Spleen (tissue), 11 donors: ENCODE measurements at regions not wholly inside any gene's neighbourhood (a gene's known extent, or its start where the extent isn't known, plus 50 kb on each side); places are given as distances from the start of the nearest gene placed in this dataset.

Experiments used
- DNase-seq: peaks from one replicate; pipeline ENCODE4 v3.0.0-alpha.2; 2020
- H3K27ac ChIP-seq, 8 donors: fragments of 200-600 bp; sonication (generic) in 7 of 8; 1 replicate in 4 of 8; 2 replicates in 4 of 8; pipeline versions ENCODE4 v1.5.0 to v1.8.0; 2016 to 2021; ENCODE audit warnings: inconsistent platforms in 4 of 8, mild to moderate bottlenecking in 4 of 8, moderate library complexity in 1 of 8
- H3K27me3 ChIP-seq, 7 donors: fragments of 200-600 bp; sonication (generic) in 6 of 7; replicated peaks in 1 of 7; 1 replicate in 4 of 7; 2 replicates in 3 of 7; pipeline versions ENCODE4 v1.5.0 to v1.8.0; 2016 to 2021; ENCODE audit warnings: inconsistent platforms in 3 of 7, mild to moderate bottlenecking in 1 of 7
- H3K36me3 ChIP-seq, 6 donors: fragments of 200-600 bp; sonication (generic) in 5 of 6; 1 replicate in 4 of 6; 2 replicates in 2 of 6; pipeline versions ENCODE4 v1.5.0 to v1.8.0; 2016 to 2021; ENCODE audit warnings: inconsistent platforms in 2 of 6
- H3K4me1 ChIP-seq, 6 donors: fragments of 200-600 bp; sonication (generic) in 5 of 6; 1 replicate in 3 of 6; 2 replicates in 3 of 6; pipeline versions ENCODE4 v1.5.0 to v1.8.0; 2016 to 2021; ENCODE audit warnings: inconsistent platforms in 3 of 6
- H3K4me3 ChIP-seq, 8 donors: fragments of 200-600 bp; sonication (generic) in 7 of 8; 1 replicate in 4 of 8; 2 replicates in 4 of 8; pipeline versions ENCODE4 v1.5.0 to v1.8.0; 2016 to 2021; ENCODE audit warnings: inconsistent platforms in 4 of 8, mild to moderate bottlenecking in 4 of 8, moderate library complexity in 2 of 8
- H3K9me3 ChIP-seq, 8 donors: fragments of 200-600 bp; sonication (generic) in 7 of 8; 1 replicate in 4 of 8; 2 replicates in 4 of 8; pipeline versions ENCODE4 v1.5.0 to v1.8.0; 2016 to 2021; ENCODE audit warnings: inconsistent platforms in 4 of 8
- CTCF ChIP-seq, 11 experiments: fragments of 200-600 bp in 7 of 11; fragments of 450-650 bp in 4 of 11; sonication (generic) in 4 of 11; IDR thresholded peaks in 8 of 11; conservative IDR thresholded peaks in 3 of 11; 1 replicate in 7 of 11; 2 replicates in 4 of 11; pipeline versions ENCODE4 v1.4.0 to v1.8.0; 2016 to 2021; ENCODE audit warnings: antibody characterized with exemption in 11 of 11, inconsistent platforms in 4 of 11, mild to moderate bottlenecking in 1 of 11
- POLR2A ChIP-seq, 3 donors: fragments of 450-650 bp; IDR thresholded peaks; one replicate each; pipeline ENCODE4 v1.5.1; 2017; ENCODE audit warnings: antibody characterized with exemption in 3 of 3, mild to moderate bottlenecking in 1 of 3
- POLR2AphosphoS5 ChIP-seq, 3 donors: sonication (generic); formaldehyde crosslinking; IDR thresholded peaks; one replicate each; pipeline ENCODE4 v1.5.1; 2017; ENCODE audit warnings: antibody characterized with exemption in 3 of 3
- whole genome bisulfite sequencing, 5 donors: extraction: QIAGEN DNeasy Blood & Tissue Kit in 3 of 5; methylation state at CpG; one replicate each; pipeline versions ENCODE4 v1.1.5 to v1.1.7; 2013 to 2018; 5-methylcytosine and 5-hydroxymethylcytosine counted together
- intact Hi-C: fragments of 100-400 bp; cut with DNase I; formaldehyde crosslinking; loops from one replicate; pipeline ENCODE4 v1.15.0; 2023; ENCODE audit warnings: low total_unique reads
- donor health status: healthy with polysubstance abuse.
- donor health status: DM: no; HTN: no; CAD: no; lungs with moderate emphysema.
- donor health status: DM: no; HTN: no; CAD: no.
- donor health status: Bipolar disorder and iron deficiency.
- donor health status: healthy.
- donor health status: DM: no; HTN: no; CAD: no.
- donor health status: DM: yes; HTN: yes; CAD: no.

DNA sequence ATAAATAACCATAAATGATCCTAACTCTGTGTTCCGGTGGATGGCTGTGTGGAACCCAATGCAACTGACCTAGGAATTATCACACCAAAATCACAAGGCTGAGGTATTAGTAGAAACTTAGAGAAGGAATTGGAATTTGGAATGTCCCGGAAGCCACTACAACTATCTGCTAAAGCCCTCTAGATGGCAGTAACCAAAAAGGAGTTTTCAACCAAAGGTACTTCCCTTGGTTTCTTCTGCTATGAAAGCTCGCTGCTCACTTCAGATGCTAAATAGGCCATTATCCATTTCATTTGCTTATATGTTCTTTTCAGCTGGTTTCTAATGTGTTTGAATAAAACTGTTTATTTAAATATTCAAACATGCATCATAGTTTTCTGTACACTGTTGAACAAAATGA lies 1589.1 kb upstream of the SPRY2 start:
- intact Hi-C loops: no loop called here
- no peaks in the 10 kb centered on the region for H3K36me3 ChIP-seq
- peaks cover 0 to 6% (median 0%) of the 10 kb centered on the region in 8 donors for H3K9me3 ChIP-seq
- H3K4me3 ChIP-seq: no peak overlapping the region
- WGBS, 5 donors: 38 to 56% (median 46%) methylated on average over 3 of the region's 3 CpGs
- H3K27me3 ChIP-seq: no peaks in the 10 kb centered on the region
- DNase-seq: no peak
- no peak overlapping the region for H3K27ac ChIP-seq
- TF ChIP-seq POLR2A (IDR thresholded peaks at IDR 0.05) (no peak), CTCF (IDR thresholded peaks at IDR 0.05 in 8 of 11, conservative IDR thresholded peaks at IDR 0.05 in 3 of 11) (no peak), POLR2AphosphoS5 (IDR thresholded peaks at IDR 0.05) (no peak)
- no peaks in the 10 kb centered on the region for H3K4me1 ChIP-seq

- Histone ChIP-seq H3K4me1 (no peaks in the 10 kb centered on the region), H3K27me3 (no peaks in the 10 kb centered on the region), H3K4me3 (no peak overlapping the region), H3K27ac (no peak overlapping the region), H3K9me3 (no peaks in the 10 kb centered on the region), H3K36me3 (no peaks in the 10 kb centered on the region)
- no peak for TF ChIP-seq POLR2AphosphoS5 (IDR thresholded peaks at IDR 0.05)
- TF ChIP-seq CTCF (IDR thresholded peaks at IDR 0.05 in 8 of 11, conservative IDR thresholded peaks at IDR 0.05 in 3 of 11): no peak
- no peak for TF ChIP-seq POLR2A (IDR thresholded peaks at IDR 0.05)
- DNase-seq: no peak
- intact Hi-C loops: no loop called here
Observed at GRCh38 chr13:81927347-81927746, 1586.4 kb upstream of the SPRY2 start.

DNA sequence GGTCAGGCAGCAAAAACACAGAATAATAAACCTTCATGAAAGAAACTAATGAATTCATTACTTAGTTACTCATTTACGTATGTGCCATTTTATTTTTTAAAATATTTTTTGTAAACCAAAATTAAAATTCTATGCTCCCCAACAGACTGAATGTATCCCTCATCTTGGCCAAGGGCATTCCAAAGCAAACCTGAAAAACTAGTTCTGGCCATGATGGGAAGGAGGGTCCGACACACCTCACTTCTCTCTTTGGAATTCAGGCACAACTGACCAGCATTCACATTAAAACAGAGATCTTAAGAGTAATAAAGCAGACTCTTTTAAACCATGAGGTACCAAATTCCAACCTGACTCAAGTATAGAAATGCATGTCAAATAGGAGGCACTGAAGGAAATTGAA lies 1576.9 kb upstream of the SPRY2 start:
- TF ChIP-seq POLR2AphosphoS5 (IDR thresholded peaks at IDR 0.05) (no peak), CTCF (IDR thresholded peaks at IDR 0.05 in 8 of 11, conservative IDR thresholded peaks at IDR 0.05 in 3 of 11) (no peak), POLR2A (IDR thresholded peaks at IDR 0.05) (no peak)
- 67 to 96% (median 87%) methylated on average over 2 of the region's 2 CpGs for WGBS, 5 donors
- intact Hi-C loops: no loop called here
- Histone ChIP-seq H3K27ac (no peak overlapping the region), H3K27me3 (no peaks in the 10 kb centered on the region), H3K4me1 (no peaks in the 10 kb centered on the region), H3K4me3 (no peak overlapping the region), H3K9me3 (peaks cover 0 to 4% (median 0%) of the 10 kb centered on the region in 8 donors), H3K36me3 (no peaks in the 10 kb centered on the region)
- no peak for DNase-seq

- no peak overlapping the region for H3K27ac ChIP-seq
- intact Hi-C loops: no loop called here
- no peaks in the 10 kb centered on the region for H3K27me3 ChIP-seq
- H3K9me3 ChIP-seq: peaks cover 0 to 5% (median 0%) of the 10 kb centered on the region in 8 donors
- H3K4me3 ChIP-seq: no peak overlapping the region
- TF ChIP-seq POLR2A (IDR thresholded peaks at IDR 0.05) (no peak), POLR2AphosphoS5 (IDR thresholded peaks at IDR 0.05) (no peak), CTCF (IDR thresholded peaks at IDR 0.05 in 8 of 11, conservative IDR thresholded peaks at IDR 0.05 in 3 of 11) (no peak)
- no peaks in the 10 kb centered on the region for H3K36me3 ChIP-seq
- DNase-seq: no peak
- H3K4me1 ChIP-seq: no peaks in the 10 kb centered on the region
Observed at GRCh38 chr13:81916461-81916860, 1575.5 kb upstream of the SPRY2 start.
